ENCODE measurements at regions not wholly inside any gene's neighbourhood (a gene's known extent, or its start where the extent isn't known, plus 50 kb on each side); places are given as distances from the start of the nearest gene placed in this dataset.
"Not testable (repeated sequence)": the region's sequence is repeated elsewhere in the genome, so short reads cannot be mapped to it uniquely, and the experiment has no call there.

- not testable (repeated sequence) for TF ChIP-seq CTCF (conservative IDR thresholded peaks at IDR 0.05 in 1 of 2, IDR thresholded peaks at IDR 0.05 in 1 of 2; ENCODE audit: extremely low read depth in 1 of 2, insufficient read depth in 1 of 2, low read depth in 1 of 2, low read length in 2 of 2); EZH2 (IDR thresholded peaks at IDR 0.05; ENCODE audit: borderline replicate concordance, low read length)
These were observed 124.3 kb upstream of the MROH9 start for GRCh38 chr1:170811013-170811412.
